PC-9 (cell line): ENCODE measurements at regions not wholly inside any gene's neighbourhood (a gene's known extent, or its start where the extent isn't known, plus 50 kb on each side); places are given as distances from the start of the nearest gene placed in this dataset.

Experiments used
- BruUV-seq: library from RNA; stranded (reverse); fragments of 400-500 nt; replicated peaks from 2 replicates; lab custom pipeline; 2021; lab: Mats Ljungman, UMichigan
- CTCF ChIA-PET: fragments of 300-600 bp; sonication (Branson Sonifier 250); formaldehyde crosslinking; loops from one replicate; lab custom pipeline; 2022; ENCODE audit warnings: antibody characterized with exemption; lab: Charles Lee
- POLR2A ChIA-PET: fragments of 300-600 bp; sonication (Branson Sonifier 250); formaldehyde crosslinking; loops from one replicate; lab custom pipeline; 2022; ENCODE audit warnings: antibody characterized with exemption; ENCODE audit not compliant: unreplicated experiment; lab: Charles Lee
- DNase-seq, 2 experiments: peaks; one replicate each; pipeline versions ENCODE4 v3.0.0 to v3.0.0-alpha.2; 2015 to 2022; ENCODE audit warnings: mixed read lengths in 1 of 2
- H2AFZ ChIP-seq: fragments of 200-600 bp; sonication (generic); 2 replicates; pipeline ENCODE4 v1.8.1; 2017; ENCODE audit warnings: antibody characterized with exemption
- H3F3A ChIP-seq: fragments of 200-600 bp; sonication (generic); 2 replicates; pipeline ENCODE4 v1.8.1; 2017; ENCODE audit warnings: antibody characterized with exemption, mild to moderate bottlenecking, low read depth; ENCODE audit not compliant: insufficient read depth
- H3K27ac ChIP-seq: fragments of 200-600 bp; sonication (generic); 2 replicates; pipeline ENCODE4 v1.6.1; 2016; ENCODE audit warnings: mixed run types
- H3K27me3 ChIP-seq: fragments of 200-600 bp; sonication (generic); 2 replicates; pipeline ENCODE4 v1.6.1; 2016; ENCODE audit warnings: low read depth, mixed run types; ENCODE audit not compliant: insufficient read depth
- H3K36me3 ChIP-seq: fragments of 200-600 bp; sonication (generic); 2 replicates; pipeline ENCODE4 v1.6.1; 2016; ENCODE audit warnings: low read depth, mixed run types
- H3K4me1 ChIP-seq: fragments of 200-600 bp; sonication (generic); replicated peaks from 2 replicates; pipeline ENCODE4 v1.6.1; 2016; ENCODE audit warnings: mixed run types; ENCODE audit not compliant: insufficient read depth
- H3K4me2 ChIP-seq: fragments of 200-600 bp; sonication (generic); 2 replicates; pipeline ENCODE4 v1.6.1; 2017; ENCODE audit warnings: mixed run types
- H3K4me3 ChIP-seq: fragments of 200-600 bp; sonication (generic); 2 replicates; pipeline ENCODE4 v1.6.1; 2016; ENCODE audit warnings: mixed run types
- H3K79me2 ChIP-seq: fragments of 200-600 bp; sonication (generic); 2 replicates; pipeline ENCODE4 v1.6.1; 2017; ENCODE audit warnings: low read depth, mixed run types
- H3K9me2 ChIP-seq: fragments of 200-600 bp; sonication (generic); 2 replicates; pipeline ENCODE4 v1.8.1; 2017; ENCODE audit warnings: mild to moderate bottlenecking; ENCODE audit not compliant: insufficient read depth
- H3K9me3 ChIP-seq: fragments of 200-600 bp; sonication (generic); 2 replicates; pipeline ENCODE4 v1.8.1; 2016; ENCODE audit warnings: low read depth; ENCODE audit not compliant: insufficient read depth
- H4K20me1 ChIP-seq: fragments of 200-600 bp; sonication (generic); 2 replicates; pipeline ENCODE4 v1.8.1; 2017; ENCODE audit not compliant: insufficient read depth
- CTCF ChIP-seq: fragments of 200-600 bp; sonication (generic); conservative IDR thresholded peaks from 2 replicates; pipeline ENCODE4 v1.6.1; 2017; ENCODE audit warnings: mixed run types, antibody characterized with exemption, mild to moderate bottlenecking, moderate library complexity
- EZH2 ChIP-seq: fragments of 200-600 bp; sonication (generic); IDR thresholded peaks from 2 replicates; pipeline ENCODE4 v1.8.0; 2017; ENCODE audit warnings: antibody characterized with exemption, low read depth
- intact Hi-C: fragments of 100-400 bp; cut with micrococcal nuclease; formaldehyde crosslinking; loops from one replicate; pipeline ENCODE4 v1.10.0; 2022; ENCODE audit not compliant: unreplicated experiment

GRCh38 chr2:15045054-15045453, 412.5 kb downstream of the LRATD1 start:
- Histone ChIP-seq H3K79me2 (no peaks in the 10 kb centered on the region), H3F3A (no peaks in the 10 kb centered on the region), H3K27me3 (peaks cover 21% of the 10 kb centered on the region; the same call in 1 of the 2 replicates), H2AFZ (no peak overlapping the region), H3K9me2 (no peaks in the 10 kb centered on the region), H3K4me1 (no peaks in the 10 kb centered on the region), H3K4me3 (no peak overlapping the region), H3K4me2 (no peak overlapping the region), H3K9me3 (no peaks in the 10 kb centered on the region), H3K27ac (no peak overlapping the region), H3K36me3 (no peaks in the 10 kb centered on the region), H4K20me1 (no peaks in the 10 kb centered on the region)
- CTCF ChIA-PET: no interaction called here
- TF ChIP-seq EZH2 (no peak), CTCF (no peak)
- no peak for DNase-seq
- POLR2A ChIA-PET: no interaction called here
- BruUV-seq: no TSS peak
- intact Hi-C loops: no loop called here

GRCh38 chr2:15047184-15047583, 414.7 kb downstream of the LRATD1 start:
- no peak overlapping the region for H3K4me2 ChIP-seq
- H3K9me2 ChIP-seq: no peaks in the 10 kb centered on the region
- H3K27me3 ChIP-seq: peaks cover 15% of the 10 kb centered on the region; the same call in 1 of the 2 replicates
- BruUV-seq: no TSS peak
- H4K20me1 ChIP-seq: no peaks in the 10 kb centered on the region
- H3K79me2 ChIP-seq: no peaks in the 10 kb centered on the region
- H3F3A ChIP-seq: no peaks in the 10 kb centered on the region
- no peak for DNase-seq
- CTCF ChIA-PET: no interaction called here
- POLR2A ChIA-PET: no interaction called here
- no peak overlapping the region for H3K27ac ChIP-seq
- no peaks in the 10 kb centered on the region for H3K4me1 ChIP-seq
- TF ChIP-seq CTCF (no peak), EZH2 (no peak)
- no peak overlapping the region for H3K4me3 ChIP-seq
- no peaks in the 10 kb centered on the region for H3K36me3 ChIP-seq
- no peaks in the 10 kb centered on the region for H3K9me3 ChIP-seq
- intact Hi-C loops: no loop called here
- no peak overlapping the region for H2AFZ ChIP-seq

- Histone ChIP-seq H3K36me3 (no peaks in the 10 kb centered on the region), H3K9me3 (no peaks in the 10 kb centered on the region), H4K20me1 (no peaks in the 10 kb centered on the region), H3F3A (no peaks in the 10 kb centered on the region), H3K4me1 (no peaks in the 10 kb centered on the region), H3K79me2 (no peaks in the 10 kb centered on the region), H3K27ac (no peak overlapping the region), H3K9me2 (no peaks in the 10 kb centered on the region), H2AFZ (no peak overlapping the region), H3K4me3 (no peak overlapping the region), H3K4me2 (no peak overlapping the region), H3K27me3 (peaks cover 10% of the 10 kb centered on the region; the same call in 1 of the 2 replicates)
- TF ChIP-seq CTCF: no peak
- TF ChIP-seq EZH2: no peak
- CTCF ChIA-PET: no interaction called here
- DNase-seq: no peak
- POLR2A ChIA-PET: no interaction called here
- no TSS peak for BruUV-seq
- intact Hi-C loops: no loop called here
These were observed 415.5 kb downstream of the LRATD1 start for GRCh38 chr2:15048000-15048399.
